ENCODE measurements at regions not wholly inside any gene's neighbourhood (a gene's known extent, or its start where the extent isn't known, plus 50 kb on each side); places are given as distances from the start of the nearest gene placed in this dataset.

- no peak for DNase-seq (ENCODE audit: low read depth)
- Histone ChIP-seq H3K4me3 (ENCODE audit: low read depth, low read length) (no peak overlapping the region), H3K27me3 (ENCODE audit: control insufficient read depth, insufficient read depth, low read length) (no peaks in the 10 kb centered on the region), H3K36me3 (ENCODE audit: control insufficient read depth, insufficient read depth, low read length) (no peaks in the 10 kb centered on the region)
- FAIRE-seq: no peak
- no peak for TF ChIP-seq CTCF (IDR thresholded peaks at IDR 0.05; ENCODE audit: insufficient read depth, low read length, severe bottlenecking)
These were observed 388.7 kb upstream of the RNF32 start for GRCh38 chr7:156251861-156252260.

- FAIRE-seq (no peak), DNase-seq (ENCODE audit: low read depth) (no peak)
- H3K36me3 ChIP-seq (ENCODE audit: control insufficient read depth, insufficient read depth, low read length): no peaks in the 10 kb centered on the region
- H3K27me3 ChIP-seq (ENCODE audit: control insufficient read depth, insufficient read depth, low read length): no peaks in the 10 kb centered on the region
- TF ChIP-seq CTCF (IDR thresholded peaks at IDR 0.05; ENCODE audit: insufficient read depth, low read length, severe bottlenecking): no peak
- H3K4me3 ChIP-seq (ENCODE audit: low read depth, low read length): no peak overlapping the region
These were observed 400.0 kb upstream of the RNF32 start for GRCh38 chr7:156240532-156240931.

- Histone ChIP-seq H3K36me3 (ENCODE audit: control insufficient read depth, insufficient read depth, low read length) (no peaks in the 10 kb centered on the region), H3K27me3 (ENCODE audit: control insufficient read depth, insufficient read depth, low read length) (no peaks in the 10 kb centered on the region), H3K4me3 (ENCODE audit: low read depth, low read length) (no peak overlapping the region)
- DNase-seq (ENCODE audit: low read depth) (no peak), FAIRE-seq (no peak)
- TF ChIP-seq CTCF (IDR thresholded peaks at IDR 0.05; ENCODE audit: insufficient read depth, low read length, severe bottlenecking): no peak
These were observed 402.0 kb upstream of the RNF32 start for GRCh38 chr7:156238366-156239133.

GRCh38 chr7:156237614-156238013, 403.0 kb upstream of the RNF32 start:
- FAIRE-seq: peak; percentile 97
- Histone ChIP-seq H3K27me3 (ENCODE audit: control insufficient read depth, insufficient read depth, low read length) (no peaks in the 10 kb centered on the region), H3K4me3 (ENCODE audit: low read depth, low read length) (no peak overlapping the region)

GRCh38 chr7:156236936-156237599, 403.5 kb upstream of the RNF32 start:
- FAIRE-seq: no peak
- TF ChIP-seq CTCF (IDR thresholded peaks at IDR 0.05; ENCODE audit: insufficient read depth, low read length, severe bottlenecking): no peak
- Histone ChIP-seq H3K4me3 (ENCODE audit: low read depth, low read length) (no peak overlapping the region), H3K36me3 (ENCODE audit: control insufficient read depth, insufficient read depth, low read length) (no peaks in the 10 kb centered on the region), H3K27me3 (ENCODE audit: control insufficient read depth, insufficient read depth, low read length) (no peaks in the 10 kb centered on the region)
- DNase-seq (ENCODE audit: low read depth): no peak

More at GRCh38 chr7:156237614-156238013, 403.0 kb upstream of the RNF32 start:
- H3K36me3 ChIP-seq (ENCODE audit: control insufficient read depth, insufficient read depth, low read length): no peaks in the 10 kb centered on the region
- TF ChIP-seq CTCF (IDR thresholded peaks at IDR 0.05; ENCODE audit: insufficient read depth, low read length, severe bottlenecking): no peak
- no peak for DNase-seq (ENCODE audit: low read depth)

Data from bronchial epithelial cell (primary cell).